ENCODE measurements at regions not wholly inside any gene's neighbourhood (a gene's known extent, or its start where the extent isn't known, plus 50 kb on each side); places are given as distances from the start of the nearest gene placed in this dataset.

DNA sequence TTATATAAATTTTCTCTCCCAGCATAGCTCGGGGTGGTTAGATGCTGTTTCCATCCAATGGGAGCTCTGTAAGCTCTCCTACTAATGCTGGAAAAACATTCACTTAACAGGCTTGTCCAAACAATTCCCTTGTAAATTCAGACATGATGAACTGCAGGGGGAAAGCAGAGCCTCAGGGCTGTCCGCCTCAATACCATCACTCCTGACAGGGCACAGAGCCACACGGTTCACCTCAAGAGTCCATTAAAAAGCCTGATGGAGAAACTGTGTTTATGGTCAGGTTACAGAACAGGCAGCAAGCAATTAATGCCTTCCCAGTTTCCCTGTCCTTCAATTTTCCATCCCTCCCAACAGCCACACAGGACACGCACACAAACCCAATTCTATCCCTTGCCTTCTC lies 171.0 kb downstream of the BRINP2 start:
- no peak for DNase-seq (ENCODE audit: low read depth)

- DNase-seq (ENCODE audit: low read depth), result no peak
Observed at GRCh38 chr1:177340601-177341067, 169.9 kb downstream of the BRINP2 start.

GRCh38 chr1:177338376-177338775 lies 167.6 kb downstream of the BRINP2 start:
- DNase-seq (ENCODE audit: low read depth), result no peak

DNA sequence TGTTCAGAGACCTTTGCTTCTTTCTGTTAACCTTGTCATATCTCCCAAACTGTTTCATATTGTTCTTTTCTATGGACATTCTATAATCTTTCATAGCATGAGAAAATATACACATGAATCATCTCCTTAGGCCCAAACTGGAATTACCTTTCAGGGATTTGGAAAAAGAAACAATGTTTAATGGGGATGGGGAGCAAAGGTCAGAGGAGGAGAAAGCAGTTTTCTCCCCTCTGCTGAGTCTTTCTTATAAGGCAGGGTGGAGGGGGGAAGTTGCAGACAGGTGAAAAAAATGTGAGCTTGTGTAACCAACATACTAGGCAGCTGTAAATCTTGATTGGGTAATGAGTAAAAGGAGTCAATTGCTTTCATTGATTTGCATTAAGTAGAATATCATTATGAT lies 164.1 kb downstream of the BRINP2 start:
- no peak for DNase-seq (ENCODE audit: low read depth)

DNA sequence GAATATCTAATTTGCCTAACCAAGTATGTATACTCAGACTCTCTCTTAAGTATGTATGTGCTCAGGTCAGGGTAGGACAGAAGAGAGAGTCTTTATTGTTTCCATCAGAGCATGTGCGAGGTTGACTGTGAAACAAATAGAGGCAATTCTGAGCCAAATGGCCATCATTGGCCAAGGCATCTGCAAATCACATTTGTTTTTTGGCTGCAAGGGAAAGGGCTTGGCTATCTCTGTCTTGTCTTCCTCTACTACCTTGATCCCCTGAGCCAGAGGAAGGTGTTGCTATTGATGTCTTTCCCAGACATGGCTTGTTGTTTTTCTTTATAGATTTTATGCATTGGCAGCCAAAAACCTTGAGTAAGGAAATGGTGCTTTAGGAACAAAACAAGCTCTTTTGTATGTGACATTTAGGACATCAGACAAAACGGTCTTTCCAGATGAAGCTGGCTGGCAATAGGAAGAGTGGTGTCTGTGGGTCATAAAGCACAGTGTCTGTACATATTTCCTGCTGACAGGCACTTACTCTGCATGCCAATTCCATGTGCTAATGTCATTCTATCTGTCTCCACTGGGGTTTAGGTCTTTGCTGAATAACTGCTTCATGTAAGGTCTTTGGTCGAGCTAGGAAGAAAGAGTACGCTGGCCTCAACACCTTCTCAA lies 163.3 kb downstream of the BRINP2 start:
- DNase-seq (ENCODE audit: low read depth), result no peak

Measured in RPMI7951 (cell line).